CD4-positive, alpha-beta T cell (primary cell): ENCODE measurements at regions not wholly inside any gene's neighbourhood (a gene's known extent, or its start where the extent isn't known, plus 50 kb on each side); places are given as distances from the start of the nearest gene placed in this dataset.

Source experiments
- ATAC-seq: fragments of 200-7000 bp; cut with Tn5 transposase; one replicate; pipeline ENCODE4 v1.10.0; 2022; ENCODE audit warnings: mild to moderate bottlenecking; ENCODE audit not compliant: poor library complexity
- CTCF ChIA-PET: fragments of 350-600 bp; sonication (Branson Sonifier 250); formaldehyde crosslinking; loops from one replicate; lab custom pipeline; 2021; ENCODE audit warnings: antibody characterized with exemption, inconsistent platforms; lab: Charles Lee
- POLR2A ChIA-PET: fragments of 350-600 bp; sonication (Branson Sonifier 250); formaldehyde crosslinking; loops from one replicate; lab custom pipeline; 2021; ENCODE audit warnings: antibody characterized with exemption, inconsistent platforms; lab: Charles Lee
- DNase-seq, 14 experiments: peaks; one replicate each; pipeline ENCODE4 v3.0.0-alpha.2; 2013 to 2020; ENCODE audit warnings: mixed read lengths in 2 of 14
- H3K27ac ChIP-seq, 2 donors: one replicate each; pipeline versions ENCODE4 v1.5.1 to v1.7.0; 2013; ENCODE audit warnings: low read length in 2 of 2, low read depth in 1 of 2, mild to moderate bottlenecking in 1 of 2
- H3K27me3 ChIP-seq, 2 experiments: 1 replicate in 1 of 2; 2 replicates in 1 of 2; pipeline versions ENCODE4 v1.6.1 to v1.7.0; 2013; ENCODE audit warnings: low read length in 2 of 2, control low read depth in 1 of 2, mild to moderate bottlenecking in 1 of 2, moderate library complexity in 1 of 2; ENCODE audit not compliant: insufficient read depth in 2 of 2, control insufficient read depth in 1 of 2
- H3K36me3 ChIP-seq: one replicate; pipeline ENCODE4 v1.6.1; 2013; ENCODE audit warnings: low read length, control low read depth; ENCODE audit not compliant: insufficient read depth
- H3K4me1 ChIP-seq: one replicate; pipeline ENCODE4 v1.6.1; 2013; ENCODE audit warnings: low read length, control low read depth; ENCODE audit not compliant: insufficient read depth
- H3K4me3 ChIP-seq: one replicate; pipeline ENCODE4 v1.5.1; 2013; ENCODE audit warnings: mild to moderate bottlenecking, low read length, moderate library complexity
- H3K9me3 ChIP-seq, 2 experiments: 1 replicate in 1 of 2; 2 replicates in 1 of 2; pipeline versions ENCODE4 v1.6.1 to v1.7.0; 2013; ENCODE audit warnings: low read length in 2 of 2, mild to moderate bottlenecking in 2 of 2, control low read depth in 1 of 2, moderate library complexity in 1 of 2; ENCODE audit not compliant: control insufficient read depth in 1 of 2, insufficient read depth in 1 of 2
- H3K27ac Mint-ChIP-seq: one replicate; pipeline ENCODE4 v1.8.0; 2020; ENCODE audit warnings: mixed read lengths
- H3K27me3 Mint-ChIP-seq: one replicate; pipeline ENCODE4 v1.8.0; 2021; ENCODE audit warnings: mixed read lengths
- H3K36me3 Mint-ChIP-seq: one replicate; pipeline ENCODE4 v1.8.0; 2021; ENCODE audit warnings: low read depth, mixed read lengths
- H3K4me1 Mint-ChIP-seq: one replicate; pipeline ENCODE4 v1.8.0; 2021; ENCODE audit warnings: low read depth, mixed read lengths
- H3K4me3 Mint-ChIP-seq: one replicate; pipeline ENCODE4 v1.8.0; 2020; ENCODE audit warnings: mild to moderate bottlenecking, mixed read lengths
- H3K9me3 Mint-ChIP-seq: one replicate; pipeline ENCODE4 v1.8.0; 2020; ENCODE audit warnings: mixed read lengths
- CTCF ChIP-seq: fragments of 200-600 bp; IDR thresholded peaks from one replicate; pipeline ENCODE4 v1.8.0; 2022; ENCODE audit warnings: antibody characterized with exemption, mild to moderate bottlenecking
- intact Hi-C, 2 experiments: fragments of 100-400 bp; cut with DNase I in 1 of 2; cut with micrococcal nuclease in 1 of 2; formaldehyde crosslinking; loops; one replicate each; pipeline versions ENCODE4 v1.15.1 to v1.9.0; 2023 to 2025; cut with DNase I, micrococcal nuclease

GRCh38 chr4:85280963-85281362 is 194.0 kb upstream of the ARHGAP24 start:
- no peaks in the 10 kb centered on the region for H3K9me3 ChIP-seq
- H3K27me3 Mint-ChIP-seq, result no peaks in the 10 kb centered on the region
- intact Hi-C loops, result no loop called here
- H3K4me3 ChIP-seq, result no peak overlapping the region
- no peak for ATAC-seq
- H3K27ac ChIP-seq, result no peak overlapping the region
- H3K27me3 ChIP-seq, result no peaks in the 10 kb centered on the region
- no peak overlapping the region for H3K27ac Mint-ChIP-seq
- no peak overlapping the region for H3K4me3 Mint-ChIP-seq
- no peaks in the 10 kb centered on the region for H3K36me3 Mint-ChIP-seq
- ChIA-PET POLR2A (no interaction called here), CTCF (no interaction called here)
- no peaks in the 10 kb centered on the region for H3K36me3 ChIP-seq
- no peak for DNase-seq
- TF ChIP-seq CTCF, result no peak
- H3K4me1 ChIP-seq, result no peaks in the 10 kb centered on the region
- H3K4me1 Mint-ChIP-seq, result no peaks in the 10 kb centered on the region
- peaks cover 6% of the 10 kb centered on the region for H3K9me3 Mint-ChIP-seq

GRCh38 chr4:85291226-85291625 is 183.7 kb upstream of the ARHGAP24 start:
- intact Hi-C loops, result no loop called here
- H3K4me1 Mint-ChIP-seq, result no peaks in the 10 kb centered on the region
- no peaks in the 10 kb centered on the region for H3K36me3 Mint-ChIP-seq
- ChIA-PET CTCF (no interaction called here), POLR2A (no interaction called here)
- DNase-seq (no peak), ATAC-seq (no peak)
- no peak overlapping the region for H3K27ac ChIP-seq
- H3K27me3 ChIP-seq, result no peaks in the 10 kb centered on the region
- H3K4me3 ChIP-seq, result no peak overlapping the region
- peaks cover 11% of the 10 kb centered on the region for H3K9me3 Mint-ChIP-seq
- H3K4me1 ChIP-seq, result no peaks in the 10 kb centered on the region
- H3K27ac Mint-ChIP-seq, result no peak overlapping the region
- no peak overlapping the region for H3K4me3 Mint-ChIP-seq
- H3K36me3 ChIP-seq, result no peaks in the 10 kb centered on the region
- no peaks in the 10 kb centered on the region for H3K9me3 ChIP-seq
- H3K27me3 Mint-ChIP-seq, result no peaks in the 10 kb centered on the region
- no peak for TF ChIP-seq CTCF

- Histone ChIP-seq H3K9me3 (peaks cover 0 to 8% of the 10 kb centered on the region in 2 experiments), H3K4me1 (no peaks in the 10 kb centered on the region), H3K36me3 (no peaks in the 10 kb centered on the region), H3K4me3 (no peak overlapping the region), H3K27me3 (no peaks in the 10 kb centered on the region), H3K27ac (no peak overlapping the region)
- ChIA-PET POLR2A (no interaction called here), CTCF (no interaction called here)
- Mint-ChIP-seq H3K4me1 (no peaks in the 10 kb centered on the region), H3K27ac (no peak overlapping the region), H3K9me3 (peaks cover 4% of the 10 kb centered on the region), H3K27me3 (no peaks in the 10 kb centered on the region), H3K4me3 (no peak overlapping the region), H3K36me3 (no peaks in the 10 kb centered on the region)
- ATAC-seq (no peak), DNase-seq (no peak)
- intact Hi-C loops, result no loop called here
- no peak for TF ChIP-seq CTCF
Observed at GRCh38 chr4:85298037-85298436, 176.9 kb upstream of the ARHGAP24 start.
